HL-60 (cell line): ENCODE measurements at regions not wholly inside any gene's neighbourhood (a gene's known extent, or its start where the extent isn't known, plus 50 kb on each side); places are given as distances from the start of the nearest gene placed in this dataset.

Source experiments
- CTCF ChIP-seq: IDR thresholded peaks from one replicate; pipeline ENCODE4 v1.5.1; 2011; ENCODE audit warnings: low read length, control low read depth, inconsistent platforms; ENCODE audit not compliant: insufficient read depth
- POLR2AphosphoS5 ChIP-seq: IDR thresholded peaks from 2 replicates; pipeline ENCODE4 v1.6.1; 2012; ENCODE audit warnings: low read depth

- TF ChIP-seq CTCF (no peak), POLR2AphosphoS5 (no peak)
Observed at GRCh38 chr6:11403035-11403601, 134.4 kb upstream of the TMEM170B start.
